GM13977 (cell line): ENCODE measurements at regions not wholly inside any gene's neighbourhood (a gene's known extent, or its start where the extent isn't known, plus 50 kb on each side); places are given as distances from the start of the nearest gene placed in this dataset.

ENCODE experiments used
- DNase-seq: peaks from one replicate; pipeline ENCODE4 v3.0.0; 2012; ENCODE audit warnings: low spot score
- CTCF ChIP-seq: IDR thresholded peaks from 2 replicates; pipeline ENCODE4 v1.5.1; 2012; ENCODE audit warnings: mild to moderate bottlenecking, control low read depth; ENCODE audit not compliant: insufficient read depth; ENCODE audit errors: extremely low read depth, missing control alignments
- in situ Hi-C: fragments of 300-500 bp; cut with MboI; formaldehyde crosslinking; loops from one replicate; pipeline ENCODE4 v1.12.0; 2022; ENCODE audit warnings: low sequenced_read_pairs, low pct_unique_long_range_greater_than_20kb, mixed read lengths, inconsistent platforms; ENCODE audit not compliant: unreplicated experiment

GRCh38 chr9:7957803-7958202, 158.2 kb upstream of the DMAC1 start:
- no peak for TF ChIP-seq CTCF
- in situ Hi-C loops: no loop called here
- DNase-seq: no peak

GRCh38 chr9:7947577-7947976, 148.0 kb upstream of the DMAC1 start:
- no peak for TF ChIP-seq CTCF
- in situ Hi-C loops: no loop called here
- no peak for DNase-seq

- no peak for TF ChIP-seq CTCF
- in situ Hi-C loops: no loop called here
Observed at GRCh38 chr9:7946458-7946857, 146.9 kb upstream of the DMAC1 start.

GRCh38 chr9:7944572-7944971, 145.0 kb upstream of the DMAC1 start:
- TF ChIP-seq CTCF: no peak
- in situ Hi-C loops: no loop called here
- no peak for DNase-seq

More at GRCh38 chr9:7946458-7946857, 146.9 kb upstream of the DMAC1 start:
- no peak for DNase-seq

GRCh38 chr9:7937761-7938491, 138.3 kb upstream of the DMAC1 start:
- TF ChIP-seq CTCF: no peak
- no peak for DNase-seq
- in situ Hi-C loops: no loop called here

- in situ Hi-C loops: no loop called here
- no peak for DNase-seq
Observed at GRCh38 chr9:7936996-7937395, 137.4 kb upstream of the DMAC1 start.

More at GRCh38 chr9:7936996-7937395, 137.4 kb upstream of the DMAC1 start:
- TF ChIP-seq CTCF: no peak
